ENCODE measurements at regions not wholly inside any gene's neighbourhood (a gene's known extent, or its start where the extent isn't known, plus 50 kb on each side); places are given as distances from the start of the nearest gene placed in this dataset.

DNA sequence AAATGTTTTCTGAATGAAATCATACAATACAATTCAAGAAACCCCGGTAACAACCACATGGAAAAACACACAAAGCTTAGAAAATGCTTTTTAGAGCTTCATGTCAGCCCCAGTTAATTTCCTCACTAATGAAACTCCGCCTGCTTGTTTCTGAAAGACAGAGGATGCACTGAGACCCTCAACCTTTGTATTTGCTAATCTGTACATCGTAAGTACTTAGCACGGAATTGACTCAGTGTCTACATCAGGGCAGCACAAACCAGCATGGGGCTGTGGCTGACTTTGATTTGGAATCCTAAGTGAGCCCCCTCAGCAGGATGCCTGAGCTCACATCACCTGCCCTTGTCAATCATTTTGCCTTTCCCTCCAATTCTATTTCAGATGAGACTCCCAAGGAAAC lies 499.1 kb upstream of the MPDZ start:
- Histone ChIP-seq H3K9me3 (no peaks in the 10 kb centered on the region), H3K27ac (replicated peaks in 1 of 4) (no peak overlapping the region), H3K36me3 (no peaks in the 10 kb centered on the region), H3K27me3 (no peaks in the 10 kb centered on the region), H3K4me1 (no peaks in the 10 kb centered on the region), H3K4me3 (no peak overlapping the region)
- no peak for DNase-seq (ENCODE audit: extremely low spot score)
- TF ChIP-seq POLR2AphosphoS5 (IDR thresholded peaks at IDR 0.05) (no peak), EP300 (IDR thresholded peaks at IDR 0.05) (no peak), POLR2A (IDR thresholded peaks at IDR 0.05; ENCODE audit: low read depth) (no peak)
- TF ChIP-seq, protein P1, sequence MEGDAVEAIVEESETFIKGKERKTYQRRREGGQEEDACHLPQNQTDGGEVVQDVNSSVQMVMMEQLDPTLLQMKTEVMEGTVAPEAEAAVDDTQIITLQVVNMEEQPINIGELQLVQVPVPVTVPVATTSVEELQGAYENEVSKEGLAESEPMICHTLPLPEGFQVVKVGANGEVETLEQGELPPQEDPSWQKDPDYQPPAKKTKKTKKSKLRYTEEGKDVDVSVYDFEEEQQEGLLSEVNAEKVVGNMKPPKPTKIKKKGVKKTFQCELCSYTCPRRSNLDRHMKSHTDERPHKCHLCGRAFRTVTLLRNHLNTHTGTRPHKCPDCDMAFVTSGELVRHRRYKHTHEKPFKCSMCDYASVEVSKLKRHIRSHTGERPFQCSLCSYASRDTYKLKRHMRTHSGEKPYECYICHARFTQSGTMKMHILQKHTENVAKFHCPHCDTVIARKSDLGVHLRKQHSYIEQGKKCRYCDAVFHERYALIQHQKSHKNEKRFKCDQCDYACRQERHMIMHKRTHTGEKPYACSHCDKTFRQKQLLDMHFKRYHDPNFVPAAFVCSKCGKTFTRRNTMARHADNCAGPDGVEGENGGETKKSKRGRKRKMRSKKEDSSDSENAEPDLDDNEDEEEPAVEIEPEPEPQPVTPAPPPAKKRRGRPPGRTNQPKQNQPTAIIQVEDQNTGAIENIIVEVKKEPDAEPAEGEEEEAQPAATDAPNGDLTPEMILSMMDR (IDR thresholded peaks at IDR 0.05): no peak
- 68% methylated on average over 4 of the region's 4 CpGs for WGBS
- intact Hi-C loops (cut with DNase I): no loop called here

DNA sequence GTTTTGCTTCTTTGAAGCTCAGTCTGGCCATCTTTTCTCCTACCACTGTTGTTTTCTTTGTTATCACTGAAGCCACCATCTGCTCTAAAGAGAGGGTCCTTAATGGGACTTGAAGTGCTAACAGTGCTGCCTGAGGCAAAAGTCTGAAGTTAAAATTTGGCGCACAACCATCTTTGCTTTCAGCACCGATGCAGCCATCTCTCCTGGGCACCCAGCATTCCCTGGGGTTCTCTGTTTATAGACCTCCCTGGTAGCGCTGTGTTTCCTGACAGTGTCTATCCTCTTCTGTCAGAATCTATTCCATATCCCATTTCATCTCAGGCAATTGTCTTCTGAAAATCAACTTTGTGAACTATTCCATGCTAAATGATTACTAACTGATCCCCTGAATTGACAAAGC lies 491.5 kb upstream of the MPDZ start:
- Histone ChIP-seq H3K4me3 (no peak overlapping the region), H3K4me1 (no peaks in the 10 kb centered on the region), H3K36me3 (no peaks in the 10 kb centered on the region), H3K9me3 (no peaks in the 10 kb centered on the region), H3K27me3 (no peaks in the 10 kb centered on the region), H3K27ac (replicated peaks in 1 of 4) (no peak overlapping the region)
- TF ChIP-seq, protein P1 (IDR thresholded peaks at IDR 0.05): no peak
- TF ChIP-seq POLR2A (IDR thresholded peaks at IDR 0.05; ENCODE audit: low read depth) (no peak), POLR2AphosphoS5 (IDR thresholded peaks at IDR 0.05) (no peak), EP300 (IDR thresholded peaks at IDR 0.05) (no peak)
- DNase-seq (ENCODE audit: extremely low spot score): peak; percentile 31
- intact Hi-C loops (cut with DNase I): no loop called here
- WGBS: 98% methylated on average over 3 of the region's 3 CpGs

DNA sequence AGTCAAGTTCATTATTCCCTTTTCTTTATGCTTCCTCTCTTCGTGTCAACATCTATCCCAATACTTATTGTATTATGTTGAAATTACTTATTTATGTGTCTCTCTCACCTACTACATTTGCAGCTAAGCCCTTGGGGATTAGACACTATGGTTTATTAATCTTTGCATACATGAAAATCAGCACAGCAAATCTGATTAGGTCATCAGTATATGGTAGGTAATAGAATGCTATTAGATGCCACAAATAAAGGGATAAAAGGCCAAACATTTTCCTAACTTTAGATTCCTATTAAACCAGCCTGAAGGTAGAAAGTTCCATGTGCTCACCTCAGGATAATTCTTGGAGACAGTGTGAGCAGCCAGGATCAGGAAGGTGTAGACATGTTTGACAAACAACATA lies 490.1 kb upstream of the MPDZ start:
- H3K4me3 ChIP-seq: no peak overlapping the region
- 94% methylated on average over 1 of the region's 1 CpG for WGBS
- TF ChIP-seq POLR2AphosphoS5 (IDR thresholded peaks at IDR 0.05) (no peak), POLR2A (IDR thresholded peaks at IDR 0.05; ENCODE audit: low read depth) (no peak), EP300 (IDR thresholded peaks at IDR 0.05) (no peak)
- TF ChIP-seq, protein P1 (IDR thresholded peaks at IDR 0.05): no peak
- intact Hi-C loops (cut with DNase I): no loop called here
- no peaks in the 10 kb centered on the region for H3K9me3 ChIP-seq
- H3K27me3 ChIP-seq: no peaks in the 10 kb centered on the region
- no peaks in the 10 kb centered on the region for H3K36me3 ChIP-seq
- no peaks in the 10 kb centered on the region for H3K4me1 ChIP-seq
- no peak overlapping the region for H3K27ac ChIP-seq (replicated peaks in 1 of 4)
- no peak for DNase-seq (ENCODE audit: extremely low spot score)

DNA sequence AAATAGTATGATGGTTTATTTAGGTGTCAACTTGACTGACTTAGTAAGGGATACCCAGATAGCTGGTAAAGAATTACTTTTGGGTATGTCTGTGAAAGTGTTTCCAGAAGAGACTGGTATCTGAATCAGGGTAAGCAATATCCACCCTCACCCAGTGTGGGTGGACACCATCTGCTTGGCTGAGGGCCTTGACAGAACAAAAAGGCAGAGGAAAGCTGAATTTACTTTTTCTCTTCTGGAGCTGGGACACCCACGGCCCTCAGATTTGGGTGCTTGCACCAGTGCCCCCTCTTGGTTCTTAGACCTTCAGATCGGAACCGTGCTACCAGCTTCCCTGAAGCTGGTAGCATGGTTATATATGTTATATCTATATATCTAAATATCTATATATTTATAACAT lies 489.5 kb upstream of the MPDZ start:
- TF ChIP-seq, protein P1 (IDR thresholded peaks at IDR 0.05): no peak
- TF ChIP-seq POLR2AphosphoS5 (IDR thresholded peaks at IDR 0.05) (no peak), EP300 (IDR thresholded peaks at IDR 0.05) (no peak), POLR2A (IDR thresholded peaks at IDR 0.05; ENCODE audit: low read depth) (no peak)
- no peak for DNase-seq (ENCODE audit: extremely low spot score)
- H3K27me3 ChIP-seq: no peaks in the 10 kb centered on the region
- no peaks in the 10 kb centered on the region for H3K9me3 ChIP-seq
- no peak overlapping the region for H3K4me3 ChIP-seq
- intact Hi-C loops (cut with DNase I): no loop called here
- no peaks in the 10 kb centered on the region for H3K36me3 ChIP-seq
- H3K27ac ChIP-seq (replicated peaks in 1 of 4): no peak overlapping the region
- H3K4me1 ChIP-seq: no peaks in the 10 kb centered on the region
- 98% methylated on average over 3 of the region's 3 CpGs for WGBS

DNA sequence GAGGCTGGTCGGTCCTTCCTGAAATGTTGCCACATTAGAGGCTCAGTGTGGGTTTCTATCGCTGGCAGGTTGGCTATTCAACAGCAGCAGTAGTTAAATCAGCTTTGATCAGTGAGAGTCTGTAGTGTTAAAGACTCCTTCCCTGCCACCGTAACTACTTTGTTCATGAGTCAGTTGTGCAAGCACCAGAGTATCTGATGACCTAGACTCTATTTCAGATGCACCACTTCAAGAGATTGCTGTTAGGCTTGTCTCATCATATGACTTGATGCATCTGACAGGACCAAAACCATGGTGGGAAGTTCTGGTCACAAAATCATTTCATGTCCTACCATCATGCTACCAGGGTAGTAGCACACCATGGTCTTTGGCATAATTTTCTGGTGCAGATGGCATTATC lies 482.7 kb upstream of the MPDZ start:
- no peak overlapping the region for H3K27ac ChIP-seq (replicated peaks in 1 of 4)
- H3K4me3 ChIP-seq: no peak overlapping the region
- TF ChIP-seq POLR2AphosphoS5 (IDR thresholded peaks at IDR 0.05) (no peak), POLR2A (IDR thresholded peaks at IDR 0.05; ENCODE audit: low read depth) (no peak), EP300 (IDR thresholded peaks at IDR 0.05) (no peak)
- TF ChIP-seq, protein P1 (IDR thresholded peaks at IDR 0.05): no peak
- H3K4me1 ChIP-seq: no peaks in the 10 kb centered on the region
- intact Hi-C loops (cut with DNase I): no loop called here
- DNase-seq (ENCODE audit: extremely low spot score): no peak
- no peaks in the 10 kb centered on the region for H3K9me3 ChIP-seq
- no peaks in the 10 kb centered on the region for H3K36me3 ChIP-seq
- 83% methylated on average over 3 of the region's 3 CpGs for WGBS
- H3K27me3 ChIP-seq: no peaks in the 10 kb centered on the region

All from esophagus muscularis mucosa (tissue), 4 donors.